RPMI7951 (cell line): ENCODE measurements at regions not wholly inside any gene's neighbourhood (a gene's known extent, or its start where the extent isn't known, plus 50 kb on each side); places are given as distances from the start of the nearest gene placed in this dataset.
A peak's percentile ranks its signal among the peaks of the same experiment; 100 is the strongest.
"Not testable (repeated sequence)": the region's sequence is repeated elsewhere in the genome, so short reads cannot be mapped to it uniquely, and the experiment has no call there.

Experiments
- DNase-seq: peaks from one replicate; pipeline ENCODE4 v3.0.0-alpha.2; 2012; ENCODE audit warnings: low read depth

GRCh38 chr12:92425165-92425564 is 277.6 kb upstream of the PLEKHG7 start:
- DNase-seq = peak; percentile 20

- peak; percentile 25 for DNase-seq
Observed at GRCh38 chr12:92424338-92424737, 278.5 kb upstream of the PLEKHG7 start.

GRCh38 chr12:92421701-92422100 is 276.1 kb upstream of the BTG1 start:
- DNase-seq = no peak

GRCh38 chr12:92421042-92421441 is 275.4 kb upstream of the BTG1 start:
- DNase-seq = no peak

- no peak for DNase-seq
Observed at GRCh38 chr12:92419201-92419600, 273.6 kb upstream of the BTG1 start.

- DNase-seq = no peak
Observed at GRCh38 chr12:92418381-92418780, 272.7 kb upstream of the BTG1 start.

GRCh38 chr12:92417373-92417772 is 271.7 kb upstream of the BTG1 start:
- no peak for DNase-seq

- DNase-seq = no peak
Observed at GRCh38 chr12:92416385-92416812, 270.8 kb upstream of the BTG1 start.

- no peak for DNase-seq
Observed at GRCh38 chr12:92414170-92415070, 268.8 kb upstream of the BTG1 start.

- no peak for DNase-seq
Observed at GRCh38 chr12:92413286-92413685, 267.6 kb upstream of the BTG1 start.

- DNase-seq = no peak
Observed at GRCh38 chr12:92412856-92413255, 267.2 kb upstream of the BTG1 start.

- no peak for DNase-seq
Observed at GRCh38 chr12:92411687-92412086, 266.0 kb upstream of the BTG1 start.

GRCh38 chr12:92408072-92408900 is 262.6 kb upstream of the BTG1 start:
- DNase-seq = peak; percentile 33

- DNase-seq = not testable (repeated sequence)
Observed at GRCh38 chr12:92406404-92407070, 260.9 kb upstream of the BTG1 start.

- DNase-seq = not testable (repeated sequence)
Observed at GRCh38 chr12:92405801-92406251, 260.2 kb upstream of the BTG1 start.

GRCh38 chr12:92404921-92405320 is 259.3 kb upstream of the BTG1 start:
- DNase-seq = no peak

GRCh38 chr12:92404259-92404894 is 258.7 kb upstream of the BTG1 start:
- DNase-seq = no peak

- DNase-seq = no peak
Observed at GRCh38 chr12:92403210-92404175, 257.8 kb upstream of the BTG1 start.

- DNase-seq = no peak
Observed at GRCh38 chr12:92402415-92402814, 256.8 kb upstream of the BTG1 start.

- no peak for DNase-seq
Observed at GRCh38 chr12:92400006-92400405, 254.4 kb upstream of the BTG1 start.
